ENCODE measurements at regions not wholly inside any gene's neighbourhood (a gene's known extent, or its start where the extent isn't known, plus 50 kb on each side); places are given as distances from the start of the nearest gene placed in this dataset.

- ATAC-seq: peak; percentile 83
- H3K4me3 ChIP-seq: no peak overlapping the region
- intact Hi-C loops (cut with DNase I): no loop called here
- peak; percentile 80 to 94 (median 88) for DNase-seq
- no peaks in the 10 kb centered on the region for H3K9me3 ChIP-seq
- peak overlapping the region in 2 of 4 donors; percentile 21 to 51 for H3K27ac ChIP-seq
- H3K36me3 ChIP-seq (replicated peaks in 1 of 2; ENCODE audit: insufficient read depth in 1 of 2, low read depth in 2 of 2): no peaks in the 10 kb centered on the region
- no peaks in the 10 kb centered on the region for H3K27me3 ChIP-seq
- 24 to 25% methylated on average over 5 of the region's 5 CpGs for WGBS, 2 donors
- H3K4me1 ChIP-seq: peaks cover 13% of the 10 kb centered on the region
- TF ChIP-seq POLR2A (IDR thresholded peaks at IDR 0.05) (no peak), CTCF (IDR thresholded peaks at IDR 0.05) (no peak)
These were observed 185.6 kb upstream of the DMRT1 start for GRCh38 chr9:655875-656274.

- ATAC-seq (no peak), DNase-seq (no peak)
- H3K27ac ChIP-seq: no peak overlapping the region
- H3K4me3 ChIP-seq: no peak overlapping the region
- 59 to 87% methylated on average over 3 of the region's 3 CpGs for WGBS, 2 donors
- H3K9me3 ChIP-seq: no peaks in the 10 kb centered on the region
- intact Hi-C loops (cut with DNase I): no loop called here
- TF ChIP-seq CTCF (IDR thresholded peaks at IDR 0.05) (no peak), POLR2A (IDR thresholded peaks at IDR 0.05) (no peak)
- no peaks in the 10 kb centered on the region for H3K27me3 ChIP-seq
- H3K4me1 ChIP-seq: peaks cover 13% of the 10 kb centered on the region
- H3K36me3 ChIP-seq (replicated peaks in 1 of 2; ENCODE audit: insufficient read depth in 1 of 2, low read depth in 2 of 2): no peaks in the 10 kb centered on the region
These were observed 184.4 kb upstream of the DMRT1 start for GRCh38 chr9:656926-657568.

GRCh38 chr9:659286-659685 lies 182.2 kb upstream of the DMRT1 start:
- Histone ChIP-seq H3K27ac (no peak overlapping the region), H3K4me1 (peaks cover 17% of the 10 kb centered on the region), H3K27me3 (no peaks in the 10 kb centered on the region), H3K36me3 (replicated peaks in 1 of 2; ENCODE audit: insufficient read depth in 1 of 2, low read depth in 2 of 2) (no peaks in the 10 kb centered on the region), H3K4me3 (no peak overlapping the region), H3K9me3 (no peaks in the 10 kb centered on the region)
- 93 to 98% methylated on average over 5 of the region's 5 CpGs for WGBS, 2 donors
- no peak for DNase-seq
- TF ChIP-seq CTCF (IDR thresholded peaks at IDR 0.05) (no peak), POLR2A (IDR thresholded peaks at IDR 0.05) (no peak)
- no peak for ATAC-seq
- intact Hi-C loops (cut with DNase I): no loop called here

GRCh38 chr9:660227-660626 lies 181.3 kb upstream of the DMRT1 start:
- no peak for ATAC-seq
- WGBS, 2 donors: 32 to 97% methylated on average over 2 of the region's 2 CpGs
- H3K27ac ChIP-seq: no peak overlapping the region

More at GRCh38 chr9:660227-660626, 181.3 kb upstream of the DMRT1 start:
- Histone ChIP-seq H3K4me1 (peaks cover 17% of the 10 kb centered on the region), H3K4me3 (no peak overlapping the region), H3K36me3 (replicated peaks in 1 of 2; ENCODE audit: insufficient read depth in 1 of 2, low read depth in 2 of 2) (no peaks in the 10 kb centered on the region), H3K27me3 (no peaks in the 10 kb centered on the region), H3K9me3 (no peaks in the 10 kb centered on the region)
- intact Hi-C loops (cut with DNase I): no loop called here
- DNase-seq: no peak
- no peak for TF ChIP-seq POLR2A (IDR thresholded peaks at IDR 0.05)
- TF ChIP-seq CTCF (IDR thresholded peaks at IDR 0.05): no peak

Measured in body of pancreas (tissue), 4 donors.